Mesendoderm (in vitro differentiated cells): ENCODE measurements at regions not wholly inside any gene's neighbourhood (a gene's known extent, or its start where the extent isn't known, plus 50 kb on each side); places are given as distances from the start of the nearest gene placed in this dataset.

ENCODE experiments used
- DNase-seq: peaks from one replicate; pipeline ENCODE4 v3.0.0; 2013
- H2AK5ac ChIP-seq: 2 replicates; pipeline ENCODE4 v1.6.1; 2013; ENCODE audit warnings: low read length, inconsistent platforms
- H2BK120ac ChIP-seq: 2 replicates; pipeline ENCODE4 v1.6.1; 2013; ENCODE audit warnings: low read depth, mild to moderate bottlenecking, low read length, moderate library complexity, mixed read lengths
- H2BK15ac ChIP-seq: replicated peaks from 2 replicates; pipeline ENCODE4 v1.6.1; 2013; ENCODE audit warnings: low read depth, mild to moderate bottlenecking, moderate library complexity
- H2BK5ac ChIP-seq: 2 replicates; pipeline ENCODE4 v1.6.1; 2013; ENCODE audit warnings: low read length, inconsistent platforms
- H3K18ac ChIP-seq: 2 replicates; pipeline ENCODE4 v1.6.1; 2013; ENCODE audit warnings: mild to moderate bottlenecking, low read length, mixed read lengths
- H3K23ac ChIP-seq: one replicate; pipeline ENCODE4 v1.6.1; 2013; ENCODE audit warnings: low read length
- H3K27ac ChIP-seq: 2 replicates; pipeline ENCODE4 v1.5.1; 2013; ENCODE audit warnings: low read depth, mild to moderate bottlenecking, inconsistent platforms, low read length, moderate library complexity
- H3K27me3 ChIP-seq: 2 replicates; pipeline ENCODE4 v1.6.1; 2013; ENCODE audit warnings: low read length, control low read depth, mild to moderate bottlenecking, inconsistent platforms; ENCODE audit not compliant: insufficient read depth, poor library complexity
- H3K36me3 ChIP-seq: 2 replicates; pipeline ENCODE4 v1.6.1; 2013; ENCODE audit warnings: low read length, inconsistent platforms; ENCODE audit not compliant: control insufficient read depth, insufficient read depth
- H3K4ac ChIP-seq: one replicate; pipeline ENCODE4 v1.6.1; 2013; ENCODE audit warnings: low read depth, mild to moderate bottlenecking, low read length, moderate library complexity
- H3K4me1 ChIP-seq: 2 replicates; pipeline ENCODE4 v1.6.1; 2013; ENCODE audit warnings: low read depth, low read length, inconsistent platforms; ENCODE audit not compliant: control insufficient read depth
- H3K4me2 ChIP-seq: 2 replicates; pipeline ENCODE4 v1.6.1; 2013; ENCODE audit warnings: low read length
- H3K4me3 ChIP-seq: 2 replicates; pipeline ENCODE4 v1.5.1; 2013; ENCODE audit warnings: mild to moderate bottlenecking, low read length
- H3K56ac ChIP-seq: one replicate; pipeline ENCODE4 v1.6.1; 2013; ENCODE audit warnings: low read length
- H3K79me1 ChIP-seq: 2 replicates; pipeline ENCODE4 v1.6.1; 2013; ENCODE audit warnings: low read length, inconsistent platforms
- H3K79me2 ChIP-seq: 2 replicates; pipeline ENCODE4 v1.6.1; 2013; ENCODE audit warnings: mild to moderate bottlenecking, low read length; ENCODE audit not compliant: control insufficient read depth, insufficient read depth
- H3K9ac ChIP-seq: 2 replicates; pipeline ENCODE4 v1.6.1; 2013; ENCODE audit warnings: low read length, inconsistent platforms
- H4K5ac ChIP-seq: one replicate; pipeline ENCODE4 v1.6.1; 2013; ENCODE audit warnings: low read length
- H4K8ac ChIP-seq: one replicate; pipeline ENCODE4 v1.6.1; 2013; ENCODE audit warnings: low read depth, mild to moderate bottlenecking, control low read depth, low read length, moderate library complexity
- WGBS: extraction: QIAGEN DNeasy Blood & Tissue Kit; methylation state at CpG from one replicate; pipeline ENCODE4 v1.1.7; 2013; ENCODE audit warnings: low lambda C conversion rate, missing lambda C conversion rate; ENCODE audit not compliant: insufficient coverage; ENCODE audit errors: extremely low coverage; 5-methylcytosine and 5-hydroxymethylcytosine counted together

DNA sequence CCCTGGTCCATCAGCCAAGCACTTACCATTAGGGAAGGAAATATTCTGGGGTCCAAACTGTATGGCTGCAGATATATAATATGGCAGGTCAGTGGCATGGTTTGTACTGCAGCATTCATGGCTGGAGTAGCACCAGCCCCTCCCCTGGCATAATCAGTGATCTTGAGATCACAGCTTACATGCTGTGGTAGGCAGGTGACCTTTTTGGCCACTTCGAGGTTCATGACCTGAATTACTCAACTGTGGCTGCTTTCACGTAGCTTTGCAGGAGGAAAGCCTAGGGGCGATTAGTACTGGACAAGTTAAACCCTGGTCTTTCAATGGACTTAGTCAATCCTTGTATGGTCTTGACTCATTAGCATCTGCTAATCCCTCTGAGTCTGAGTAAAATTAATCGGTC, 169.8 kb downstream of the SPRY2 start:
- Histone ChIP-seq H3K18ac (no peak overlapping the region), H3K23ac (no peak overlapping the region), H3K36me3 (no peaks in the 10 kb centered on the region), H3K79me2 (no peaks in the 10 kb centered on the region), H4K5ac (no peak overlapping the region), H4K8ac (no peak overlapping the region), H3K27ac (no peak overlapping the region), H2BK5ac (no peak overlapping the region), H2BK120ac (no peak overlapping the region), H3K79me1 (no peaks in the 10 kb centered on the region), H3K27me3 (no peaks in the 10 kb centered on the region), H2BK15ac (no peak overlapping the region), H3K4me3 (no peak overlapping the region), H3K56ac (no peak overlapping the region), H3K4me1 (no peaks in the 10 kb centered on the region), H2AK5ac (no peak overlapping the region), H3K4ac (no peak overlapping the region), H3K9ac (no peak overlapping the region), H3K4me2 (no peak overlapping the region)
- no CpG with 5 or more reads among the region's 4 CpGs for WGBS
- DNase-seq = no peak

DNA sequence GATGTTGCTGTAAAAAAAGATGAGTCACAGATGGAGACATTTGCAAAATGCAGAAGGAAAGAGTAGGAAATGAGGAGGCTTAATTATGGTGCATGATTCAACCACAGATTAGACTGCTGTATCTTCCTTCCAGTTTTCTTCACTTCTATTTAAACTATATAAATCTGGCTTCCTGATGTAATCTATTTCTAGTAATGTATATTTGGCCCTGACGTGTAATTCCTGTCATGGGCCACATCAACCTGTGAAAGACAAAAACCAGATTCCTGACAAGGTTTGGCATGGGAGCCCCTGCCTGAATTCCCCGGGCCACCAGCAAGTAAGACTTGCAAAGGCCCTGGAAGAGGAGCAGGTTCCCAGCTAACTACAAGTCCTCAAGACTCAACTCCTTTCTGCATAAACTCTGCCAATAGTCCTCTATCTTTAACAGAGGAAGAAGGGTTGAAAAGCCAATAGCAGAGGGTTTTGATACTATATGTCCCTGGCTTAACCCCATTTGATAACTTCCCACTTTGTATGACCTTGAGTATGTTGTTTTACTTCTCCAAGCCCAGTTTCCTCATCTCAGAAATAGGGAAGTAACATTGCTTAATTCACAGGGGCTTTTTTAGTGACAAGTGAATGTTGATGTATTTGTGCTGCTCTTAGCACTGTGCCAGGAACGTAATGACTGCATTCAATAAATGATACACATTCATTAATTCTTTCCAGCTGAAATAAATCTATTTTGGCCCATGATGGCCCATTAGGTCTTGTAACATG, 172.7 kb downstream of the SPRY2 start:
- H4K5ac ChIP-seq = no peak overlapping the region
- H3K79me2 ChIP-seq = no peaks in the 10 kb centered on the region
- no peak overlapping the region for H3K23ac ChIP-seq
- H2BK120ac ChIP-seq = no peak overlapping the region
- no peak overlapping the region for H3K18ac ChIP-seq
- DNase-seq = no peak
- H3K4me3 ChIP-seq = no peak overlapping the region
- H3K36me3 ChIP-seq = no peaks in the 10 kb centered on the region
- no CpG with 5 or more reads among the region's 3 CpGs for WGBS
- H4K8ac ChIP-seq = no peak overlapping the region
- no peak overlapping the region for H3K9ac ChIP-seq
- no peak overlapping the region for H3K4me2 ChIP-seq
- no peaks in the 10 kb centered on the region for H3K27me3 ChIP-seq
- H2AK5ac ChIP-seq = no peak overlapping the region
- no peaks in the 10 kb centered on the region for H3K4me1 ChIP-seq
- no peak overlapping the region for H2BK5ac ChIP-seq
- H3K79me1 ChIP-seq = no peaks in the 10 kb centered on the region
- no peak overlapping the region for H3K27ac ChIP-seq
- H3K4ac ChIP-seq = no peak overlapping the region
- H3K56ac ChIP-seq = no peak overlapping the region
- no peak overlapping the region for H2BK15ac ChIP-seq

GRCh38 chr13:80166352-80166751, 174.6 kb downstream of the SPRY2 start:
- Histone ChIP-seq H2BK5ac (no peak overlapping the region), H4K8ac (no peak overlapping the region), H3K9ac (no peak overlapping the region), H3K36me3 (no peaks in the 10 kb centered on the region), H3K4me3 (no peak overlapping the region), H2BK15ac (no peak overlapping the region), H2BK120ac (no peak overlapping the region), H2AK5ac (no peak overlapping the region), H3K4me1 (no peaks in the 10 kb centered on the region), H3K27ac (no peak overlapping the region), H3K79me1 (no peaks in the 10 kb centered on the region), H3K23ac (no peak overlapping the region), H3K27me3 (no peaks in the 10 kb centered on the region), H3K79me2 (no peaks in the 10 kb centered on the region), H3K4ac (no peak overlapping the region), H4K5ac (no peak overlapping the region), H3K4me2 (no peak overlapping the region), H3K56ac (no peak overlapping the region), H3K18ac (no peak overlapping the region)
- DNase-seq = no peak
- WGBS = no CpG with 5 or more reads among the region's 5 CpGs

GRCh38 chr13:80164462-80164861, 176.5 kb downstream of the SPRY2 start:
- Histone ChIP-seq H3K27ac (no peak overlapping the region), H2BK120ac (no peak overlapping the region), H3K18ac (no peak overlapping the region), H2AK5ac (no peak overlapping the region), H3K56ac (no peak overlapping the region), H2BK15ac (no peak overlapping the region), H3K4me2 (no peak overlapping the region), H3K23ac (no peak overlapping the region), H4K8ac (no peak overlapping the region), H3K27me3 (no peaks in the 10 kb centered on the region), H3K79me2 (no peaks in the 10 kb centered on the region), H3K9ac (no peak overlapping the region), H3K36me3 (no peaks in the 10 kb centered on the region), H3K4me3 (no peak overlapping the region), H2BK5ac (no peak overlapping the region), H3K4ac (no peak overlapping the region), H3K4me1 (no peaks in the 10 kb centered on the region), H3K79me1 (no peaks in the 10 kb centered on the region), H4K5ac (no peak overlapping the region)
- no peak for DNase-seq
- no CpG with 5 or more reads among the region's 5 CpGs for WGBS

DNA sequence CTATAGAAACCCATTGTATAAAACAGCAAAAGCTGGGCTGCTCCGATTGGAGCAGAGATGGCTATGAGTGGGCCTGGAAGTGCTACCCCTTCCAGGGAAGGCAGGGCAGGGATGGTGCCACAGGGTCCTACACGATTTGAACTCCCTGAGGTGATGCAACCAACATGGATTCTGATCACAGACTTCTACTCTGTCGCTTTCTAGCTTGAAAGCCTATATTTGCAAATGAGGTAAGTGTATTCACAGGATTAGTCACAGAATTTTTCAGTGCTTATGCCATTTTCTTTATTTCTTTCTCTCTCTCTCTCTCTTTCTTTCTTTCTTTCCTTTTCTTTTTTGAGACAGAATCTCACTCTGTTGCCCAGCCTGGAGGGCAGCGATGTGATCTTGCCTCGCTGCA, 179.0 kb downstream of the SPRY2 start:
- no peak for DNase-seq
- H3K4me2 ChIP-seq = no peak overlapping the region
- no peak overlapping the region for H2AK5ac ChIP-seq
- no peak overlapping the region for H3K9ac ChIP-seq
- H3K23ac ChIP-seq = no peak overlapping the region
- no peaks in the 10 kb centered on the region for H3K79me2 ChIP-seq
- no peak overlapping the region for H4K5ac ChIP-seq
- no peak overlapping the region for H3K4me3 ChIP-seq
- no peaks in the 10 kb centered on the region for H3K79me1 ChIP-seq
- no peak overlapping the region for H2BK5ac ChIP-seq
- H3K56ac ChIP-seq = no peak overlapping the region
- H3K36me3 ChIP-seq = no peaks in the 10 kb centered on the region
- no peaks in the 10 kb centered on the region for H3K27me3 ChIP-seq
- WGBS = no CpG with 5 or more reads among the region's 5 CpGs
- H2BK120ac ChIP-seq = no peak overlapping the region
- no peak overlapping the region for H3K27ac ChIP-seq
- no peak overlapping the region for H4K8ac ChIP-seq
- no peak overlapping the region for H2BK15ac ChIP-seq
- H3K4me1 ChIP-seq = no peaks in the 10 kb centered on the region
- H3K4ac ChIP-seq = no peak overlapping the region
- H3K18ac ChIP-seq = no peak overlapping the region

- DNase-seq = no peak
- no peaks in the 10 kb centered on the region for H3K4me1 ChIP-seq
- no peak overlapping the region for H3K9ac ChIP-seq
- no peaks in the 10 kb centered on the region for H3K79me1 ChIP-seq
- H3K23ac ChIP-seq = no peak overlapping the region
- H3K4me3 ChIP-seq = no peak overlapping the region
- no peak overlapping the region for H3K27ac ChIP-seq
- no peak overlapping the region for H3K18ac ChIP-seq
- no peaks in the 10 kb centered on the region for H3K36me3 ChIP-seq
- H3K4me2 ChIP-seq = no peak overlapping the region
- no peak overlapping the region for H2BK15ac ChIP-seq
- H2BK5ac ChIP-seq = no peak overlapping the region
- no peaks in the 10 kb centered on the region for H3K79me2 ChIP-seq
- WGBS = no CpG with 5 or more reads among the region's 2 CpGs
- H3K56ac ChIP-seq = no peak overlapping the region
- H2AK5ac ChIP-seq = no peak overlapping the region
- no peak overlapping the region for H2BK120ac ChIP-seq
- no peaks in the 10 kb centered on the region for H3K27me3 ChIP-seq
- no peak overlapping the region for H3K4ac ChIP-seq
- no peak overlapping the region for H4K8ac ChIP-seq
- H4K5ac ChIP-seq = no peak overlapping the region
Measured at GRCh38 chr13:80161219-80161618, 179.7 kb downstream of the SPRY2 start.
